ENCODE measurements at regions not wholly inside any gene's neighbourhood (a gene's known extent, or its start where the extent isn't known, plus 50 kb on each side); places are given as distances from the start of the nearest gene placed in this dataset.

GRCh38 chr4:124961138-124961750 lies 248.7 kb upstream of the ANKRD50 start:
- no peak for TF ChIP-seq SP1 (IDR thresholded peaks at IDR 0.05; ENCODE audit: low read depth, low read length)
- TF ChIP-seq POLR2AphosphoS5 (IDR thresholded peaks at IDR 0.05; ENCODE audit: low read length): no peak
- TF ChIP-seq, protein P1, sequence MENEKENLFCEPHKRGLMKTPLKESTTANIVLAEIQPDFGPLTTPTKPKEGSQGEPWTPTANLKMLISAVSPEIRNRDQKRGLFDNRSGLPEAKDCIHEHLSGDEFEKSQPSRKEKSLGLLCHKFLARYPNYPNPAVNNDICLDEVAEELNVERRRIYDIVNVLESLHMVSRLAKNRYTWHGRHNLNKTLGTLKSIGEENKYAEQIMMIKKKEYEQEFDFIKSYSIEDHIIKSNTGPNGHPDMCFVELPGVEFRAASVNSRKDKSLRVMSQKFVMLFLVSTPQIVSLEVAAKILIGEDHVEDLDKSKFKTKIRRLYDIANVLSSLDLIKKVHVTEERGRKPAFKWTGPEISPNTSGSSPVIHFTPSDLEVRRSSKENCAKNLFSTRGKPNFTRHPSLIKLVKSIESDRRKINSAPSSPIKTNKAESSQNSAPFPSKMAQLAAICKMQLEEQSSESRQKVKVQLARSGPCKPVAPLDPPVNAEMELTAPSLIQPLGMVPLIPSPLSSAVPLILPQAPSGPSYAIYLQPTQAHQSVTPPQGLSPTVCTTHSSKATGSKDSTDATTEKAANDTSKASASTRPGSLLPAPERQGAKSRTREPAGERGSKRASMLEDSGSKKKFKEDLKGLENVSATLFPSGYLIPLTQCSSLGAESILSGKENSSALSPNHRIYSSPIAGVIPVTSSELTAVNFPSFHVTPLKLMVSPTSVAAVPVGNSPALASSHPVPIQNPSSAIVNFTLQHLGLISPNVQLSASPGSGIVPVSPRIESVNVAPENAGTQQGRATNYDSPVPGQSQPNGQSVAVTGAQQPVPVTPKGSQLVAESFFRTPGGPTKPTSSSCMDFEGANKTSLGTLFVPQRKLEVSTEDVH (IDR thresholded peaks at IDR 0.05; ENCODE audit: low read depth, partially characterized antibody): no peak

Measured in GM12878 (cell line).